ENCODE measurements at regions not wholly inside any gene's neighbourhood (a gene's known extent, or its start where the extent isn't known, plus 50 kb on each side); places are given as distances from the start of the nearest gene placed in this dataset.

GRCh38 chr6:20341096-20341495 is 60.6 kb upstream of the E2F3 start:
- TF ChIP-seq, protein P1, sequence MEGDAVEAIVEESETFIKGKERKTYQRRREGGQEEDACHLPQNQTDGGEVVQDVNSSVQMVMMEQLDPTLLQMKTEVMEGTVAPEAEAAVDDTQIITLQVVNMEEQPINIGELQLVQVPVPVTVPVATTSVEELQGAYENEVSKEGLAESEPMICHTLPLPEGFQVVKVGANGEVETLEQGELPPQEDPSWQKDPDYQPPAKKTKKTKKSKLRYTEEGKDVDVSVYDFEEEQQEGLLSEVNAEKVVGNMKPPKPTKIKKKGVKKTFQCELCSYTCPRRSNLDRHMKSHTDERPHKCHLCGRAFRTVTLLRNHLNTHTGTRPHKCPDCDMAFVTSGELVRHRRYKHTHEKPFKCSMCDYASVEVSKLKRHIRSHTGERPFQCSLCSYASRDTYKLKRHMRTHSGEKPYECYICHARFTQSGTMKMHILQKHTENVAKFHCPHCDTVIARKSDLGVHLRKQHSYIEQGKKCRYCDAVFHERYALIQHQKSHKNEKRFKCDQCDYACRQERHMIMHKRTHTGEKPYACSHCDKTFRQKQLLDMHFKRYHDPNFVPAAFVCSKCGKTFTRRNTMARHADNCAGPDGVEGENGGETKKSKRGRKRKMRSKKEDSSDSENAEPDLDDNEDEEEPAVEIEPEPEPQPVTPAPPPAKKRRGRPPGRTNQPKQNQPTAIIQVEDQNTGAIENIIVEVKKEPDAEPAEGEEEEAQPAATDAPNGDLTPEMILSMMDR (IDR thresholded peaks at IDR 0.05; ENCODE audit: low read length) = no peak
- no peak for TF ChIP-seq EZH2 (IDR thresholded peaks at IDR 0.05; ENCODE audit: borderline replicate concordance, low read length)
